ENCODE measurements at regions not wholly inside any gene's neighbourhood (a gene's known extent, or its start where the extent isn't known, plus 50 kb on each side); places are given as distances from the start of the nearest gene placed in this dataset.

DNA sequence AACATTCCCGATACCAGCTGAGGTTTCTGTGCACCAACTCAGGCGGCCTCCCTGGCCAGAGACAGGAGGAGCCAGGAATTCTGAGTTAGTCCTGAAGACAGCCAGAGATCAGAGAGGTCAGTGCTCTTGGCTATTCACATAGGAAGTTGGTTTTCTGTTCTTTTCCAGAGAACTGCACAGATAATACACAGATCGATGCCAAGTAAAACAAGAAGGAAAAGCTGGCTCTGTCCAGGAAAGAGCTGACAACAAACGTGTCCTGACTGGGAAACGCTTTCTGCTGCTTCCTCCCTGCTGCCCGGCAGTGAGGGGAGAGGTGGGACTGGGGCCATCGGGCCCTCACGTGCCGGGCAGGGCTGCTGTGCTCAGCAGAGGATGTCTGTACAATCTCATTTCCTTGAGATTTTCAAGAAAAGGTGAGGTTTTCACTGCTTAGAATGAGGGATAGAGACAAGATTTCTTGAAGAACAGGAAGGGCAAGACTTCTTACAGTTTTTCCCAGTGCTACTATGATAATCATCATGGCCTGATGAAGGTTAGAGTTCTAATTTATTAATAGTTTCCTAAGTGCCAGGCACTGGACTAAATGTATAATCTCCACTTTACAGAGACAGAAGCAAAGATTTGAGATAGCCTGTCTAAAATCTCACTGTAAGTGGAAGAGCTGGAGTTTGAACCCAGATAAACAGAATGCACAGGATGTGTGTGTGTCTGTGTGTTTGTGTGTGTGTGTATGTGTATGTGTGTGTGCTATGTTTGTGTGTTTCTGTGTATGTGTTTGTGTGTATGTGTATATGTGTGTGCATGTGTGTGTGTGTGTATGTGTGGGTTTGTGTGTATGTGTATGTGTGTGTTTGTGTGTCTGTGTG is 211.0 kb upstream of the RAB4A start:
- no peak for DNase-seq (ENCODE audit: low read depth in 2 of 2)

DNA sequence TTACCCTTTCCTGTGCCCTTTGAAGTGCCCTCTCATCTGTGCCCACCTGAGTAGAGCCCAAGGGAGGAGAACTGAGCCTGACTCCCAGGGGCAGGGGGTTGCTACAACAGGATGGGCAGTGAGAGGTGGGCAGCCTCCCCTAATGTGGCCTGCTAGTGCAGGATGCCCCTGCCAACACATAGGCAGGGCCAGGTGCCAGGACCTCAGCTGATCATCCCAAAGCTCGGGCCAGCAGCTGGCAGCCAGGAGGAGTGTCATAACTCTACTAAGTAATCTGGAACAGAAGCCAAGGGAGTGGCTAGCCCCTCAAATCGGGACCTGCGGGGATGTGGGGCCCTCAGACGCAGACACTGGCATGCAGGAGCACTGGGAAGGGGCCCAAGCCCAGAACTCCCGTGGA is 208.8 kb upstream of the RAB4A start:
- no peak for DNase-seq (ENCODE audit: low read depth in 2 of 2)

DNA sequence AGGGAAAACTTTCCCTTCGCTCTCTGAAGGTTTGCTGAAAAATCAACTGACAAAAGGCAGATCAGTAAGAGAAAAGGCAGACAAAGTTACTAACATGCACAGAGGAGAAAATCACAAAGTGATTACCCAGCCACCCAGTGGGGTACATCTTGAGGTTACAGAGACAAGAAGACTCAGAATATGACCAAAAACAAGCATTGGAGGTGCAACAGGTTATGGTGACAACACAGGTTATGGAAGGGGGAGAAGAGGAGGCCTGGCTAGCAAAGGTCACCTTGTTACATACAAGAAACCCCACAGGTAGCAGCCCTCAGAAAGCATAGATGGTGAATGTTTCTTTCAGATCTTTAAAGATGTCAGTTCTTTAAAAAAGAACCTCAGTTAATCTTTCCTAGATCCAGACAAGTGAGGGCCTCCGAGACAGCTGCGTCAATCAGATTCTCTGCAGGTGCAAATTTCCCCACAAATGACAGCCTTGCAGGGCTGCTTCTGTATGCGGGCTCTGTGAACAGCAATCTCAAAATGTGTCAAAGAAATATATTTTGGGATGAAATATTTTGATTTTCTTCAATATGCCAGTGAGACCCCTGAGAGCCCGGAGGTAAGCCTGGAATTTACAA is 207.6 kb upstream of the RAB4A start:
- no peak for DNase-seq (ENCODE audit: low read depth in 2 of 2)

DNA sequence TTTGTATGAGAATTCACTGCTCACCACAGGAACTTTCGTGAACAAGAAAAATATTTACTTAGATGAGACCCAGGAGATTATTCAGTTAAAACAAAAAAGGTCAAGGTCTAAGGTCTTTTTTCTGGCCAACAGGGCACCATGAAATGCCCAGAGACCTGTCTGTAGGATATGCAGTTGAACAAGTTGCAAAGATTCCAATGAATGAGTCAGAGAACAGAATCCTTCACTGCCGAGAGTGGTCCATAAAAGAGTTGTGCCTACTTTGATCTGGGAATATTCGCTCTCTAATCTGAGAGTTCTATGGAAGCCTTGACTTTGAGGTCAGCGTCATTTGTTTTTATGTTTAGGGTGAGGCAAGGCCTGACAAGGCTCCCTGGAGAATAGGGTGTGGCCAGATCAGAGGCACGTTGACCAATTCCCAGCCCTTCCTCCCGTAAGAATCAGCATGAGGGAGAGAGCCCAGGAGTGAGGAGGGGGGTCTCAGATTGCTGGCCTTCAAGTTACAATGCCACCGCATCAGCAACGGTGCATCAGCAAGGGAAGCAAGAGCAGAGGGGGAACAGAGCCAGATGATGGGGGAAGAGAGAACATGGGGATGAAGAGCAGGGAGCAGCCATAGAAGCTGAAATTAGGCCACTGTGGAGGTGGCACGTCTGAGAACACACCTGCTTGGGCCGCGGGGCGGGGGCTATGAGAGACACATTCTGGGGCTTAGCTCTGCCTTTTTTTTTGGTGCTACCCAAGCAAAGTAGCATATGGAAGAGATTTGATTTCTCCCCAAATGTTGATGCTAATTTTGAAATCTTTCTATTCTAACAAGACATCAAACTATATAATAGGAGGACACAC is 206.4 kb upstream of the RAB4A start:
- DNase-seq (ENCODE audit: low read depth in 2 of 2), result no peak

DNA sequence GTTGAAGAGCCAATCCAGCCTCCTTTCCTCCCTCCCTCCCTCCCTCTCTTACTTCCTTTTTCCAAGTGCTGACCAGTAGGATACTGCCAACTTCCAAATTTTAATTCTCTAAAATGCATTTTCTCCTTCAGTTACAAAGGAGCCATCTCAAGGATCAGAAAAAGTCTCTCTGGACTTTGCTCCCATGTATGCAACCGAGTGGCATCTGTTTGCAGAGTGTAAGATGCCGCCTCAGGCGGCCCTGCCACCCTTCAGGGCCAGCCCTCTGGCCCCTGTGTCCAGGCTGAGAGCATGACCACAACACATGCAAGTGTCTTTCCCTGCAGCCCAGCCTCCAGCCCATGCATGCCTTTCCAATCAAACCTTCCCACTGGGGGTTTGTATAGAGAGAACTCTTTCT is 205.3 kb upstream of the RAB4A start:
- DNase-seq (ENCODE audit: low read depth in 2 of 2), result no peak

DNA sequence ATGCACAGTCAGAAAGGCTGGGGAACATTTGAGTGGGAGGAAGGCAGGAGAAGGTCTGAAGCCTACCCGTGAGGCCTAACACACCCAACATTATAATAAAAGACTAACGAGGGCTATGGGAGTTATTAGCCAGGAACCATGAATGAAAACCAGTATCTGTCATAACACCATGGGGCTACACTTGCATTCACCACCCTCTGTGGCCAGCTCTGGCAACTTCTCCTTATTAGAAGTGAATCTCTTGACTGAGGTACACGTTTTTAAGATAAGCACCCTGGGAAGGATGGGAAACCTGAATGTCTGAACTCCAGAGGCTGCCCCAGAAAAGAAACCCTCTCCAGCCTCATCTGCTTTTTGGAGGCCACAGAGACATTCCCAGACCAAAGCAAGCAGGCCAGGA is 204.3 kb upstream of the RAB4A start:
- DNase-seq (ENCODE audit: low read depth in 2 of 2), result no peak

DNA sequence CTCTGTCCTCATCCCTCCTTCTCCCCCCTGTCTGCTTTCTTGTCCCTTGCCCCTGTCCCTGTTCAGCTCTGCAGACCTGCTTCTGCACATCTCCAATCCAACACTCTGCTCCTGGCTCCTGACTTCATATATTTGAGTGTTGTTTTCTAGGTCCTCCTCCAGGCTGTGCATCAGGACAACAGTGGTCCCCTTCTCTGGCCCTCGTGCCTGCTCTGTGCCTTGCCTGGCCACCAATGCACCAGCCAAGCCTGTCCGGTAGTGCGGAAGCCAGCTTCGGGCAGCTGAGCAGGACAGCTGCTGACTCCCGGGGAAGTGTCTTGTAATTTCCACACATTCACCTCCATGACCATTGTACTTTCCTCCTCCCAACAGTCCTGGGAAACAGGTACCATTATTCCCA is 203.4 kb upstream of the RAB4A start:
- no peak for DNase-seq (ENCODE audit: low read depth in 2 of 2)

DNA sequence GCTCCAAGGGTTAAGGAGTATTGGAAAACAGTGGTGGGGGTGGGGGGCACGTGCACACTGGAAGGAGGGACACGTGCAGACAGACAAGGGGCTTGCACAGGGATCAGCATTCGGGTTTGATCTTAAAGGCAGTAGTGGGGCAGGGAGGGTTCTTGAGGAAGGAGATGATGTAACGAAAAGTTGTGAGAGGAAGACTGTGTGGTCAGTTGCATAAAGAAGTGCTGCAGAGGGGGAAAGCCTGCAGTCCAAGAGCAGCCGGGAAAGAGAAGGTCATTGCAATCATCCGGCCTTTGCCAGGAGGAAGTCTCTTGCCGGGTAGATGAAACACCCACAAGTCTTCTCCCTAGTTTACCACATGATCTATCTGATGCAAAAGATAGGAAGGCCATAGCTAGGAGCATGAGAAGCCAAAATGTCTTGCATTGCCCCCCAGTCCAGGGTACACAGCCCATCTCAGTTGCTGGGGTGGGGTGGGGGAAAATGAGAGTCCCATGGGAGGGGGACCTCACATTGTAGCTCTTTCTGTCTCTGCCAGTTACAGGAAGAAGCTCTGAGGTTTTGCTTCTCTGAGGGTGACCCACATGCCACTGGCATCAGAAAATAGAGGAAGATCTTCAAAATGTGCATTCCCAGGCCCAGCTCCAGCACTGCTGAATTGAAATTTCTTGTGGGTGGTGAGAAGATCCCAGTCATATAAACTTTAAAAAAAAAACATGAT is 202.5 kb upstream of the RAB4A start:
- DNase-seq (ENCODE audit: low read depth in 2 of 2), result no peak

DNA sequence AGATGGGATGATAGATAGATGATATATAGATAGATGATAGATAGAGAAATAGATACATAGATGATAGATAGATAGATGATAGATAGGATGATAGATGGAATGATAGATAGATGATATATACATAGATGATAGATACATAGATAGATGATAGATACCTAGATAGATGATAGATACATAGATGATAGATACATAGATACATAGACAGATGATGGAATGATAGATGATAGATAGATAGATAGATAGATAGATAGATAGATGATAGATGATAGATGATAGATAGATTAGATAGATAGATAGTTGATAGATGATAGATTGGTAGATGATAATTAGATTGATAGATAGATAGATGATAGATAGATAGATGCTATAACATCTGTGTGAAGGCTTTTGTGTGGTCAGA is 201.7 kb upstream of the RAB4A start:
- no peak for DNase-seq (ENCODE audit: low read depth in 2 of 2)

DNA sequence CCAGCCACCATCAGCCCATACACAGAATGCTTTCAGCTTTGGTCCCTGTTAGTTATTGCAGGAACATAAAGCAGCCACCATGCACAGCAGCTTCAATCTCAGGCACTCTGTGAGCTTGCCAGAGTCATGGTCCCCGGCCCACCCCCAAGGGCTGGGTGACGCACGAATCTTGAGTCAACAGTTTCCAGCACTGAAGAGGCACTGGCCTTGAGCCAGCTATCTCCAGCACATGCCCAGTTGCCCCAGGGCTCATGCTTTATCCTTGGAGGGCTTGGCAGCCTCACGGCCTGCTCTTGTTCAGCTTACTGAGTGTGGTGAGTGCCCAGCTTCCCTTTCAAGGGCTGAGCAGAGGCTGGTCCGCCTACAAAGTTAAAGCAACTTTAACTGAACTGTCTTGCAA is 200.7 kb upstream of the RAB4A start:
- DNase-seq (ENCODE audit: low read depth in 2 of 2), result no peak

DNA sequence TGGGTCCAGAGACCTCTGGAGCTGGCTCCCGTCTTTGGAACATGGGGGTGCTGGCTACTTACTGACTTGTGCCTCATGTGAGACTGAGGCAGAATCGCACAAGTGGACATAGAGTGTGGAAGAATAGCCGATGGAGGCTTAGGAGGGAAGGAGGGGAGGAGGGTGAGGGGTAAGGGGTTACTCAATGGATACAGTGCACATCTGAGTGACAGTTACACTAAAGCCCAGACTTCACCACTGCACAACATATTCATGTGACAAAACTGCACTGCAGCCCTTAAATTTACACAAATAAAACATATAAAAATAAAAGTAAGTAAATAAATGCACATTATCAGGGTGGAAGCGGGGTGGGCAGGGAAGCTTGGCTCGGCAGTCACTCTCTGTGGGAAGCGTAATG is 197.7 kb upstream of the RAB4A start:
- no peak for DNase-seq (ENCODE audit: low read depth in 2 of 2)

DNA sequence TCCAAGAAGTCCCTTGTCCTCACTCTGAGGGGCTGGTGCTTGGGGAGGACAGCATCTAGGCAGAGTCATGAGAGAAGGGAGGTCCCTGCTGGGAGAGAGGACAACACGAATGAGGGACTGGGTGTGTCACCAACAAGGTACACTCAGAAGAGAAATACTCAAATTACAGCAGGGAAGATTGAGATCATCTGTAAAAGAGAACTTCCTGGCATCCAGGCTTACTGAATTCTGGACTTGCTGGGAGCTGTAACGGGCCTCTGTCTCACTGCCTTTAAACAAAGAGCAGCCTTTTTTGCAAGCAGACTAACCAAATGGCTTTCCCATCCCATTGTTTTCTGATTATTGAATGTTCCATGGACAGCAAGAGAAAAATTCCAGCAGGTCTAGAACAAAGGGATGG is 195.7 kb upstream of the RAB4A start:
- no peak for DNase-seq (ENCODE audit: low read depth in 2 of 2)

DNA sequence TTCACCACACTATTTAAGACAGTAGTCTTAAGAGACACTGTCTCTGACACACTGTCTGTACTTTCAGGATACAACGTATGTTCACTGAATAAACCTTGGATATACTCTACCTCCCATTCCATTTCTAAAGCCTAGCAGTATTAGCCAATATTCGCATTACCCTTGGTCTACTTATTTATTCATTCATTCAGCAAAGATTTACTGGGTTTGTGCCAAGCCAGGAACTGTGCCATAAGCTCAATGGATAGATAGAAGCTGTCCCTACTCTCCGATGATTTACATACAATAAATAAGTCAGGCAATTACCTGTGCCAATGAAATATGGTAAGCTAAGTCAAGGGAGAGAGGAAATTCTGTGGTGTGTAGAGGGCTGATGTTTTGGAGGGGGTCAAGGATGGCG is 195.2 kb upstream of the RAB4A start:
- no peak for DNase-seq (ENCODE audit: low read depth in 2 of 2)

DNA sequence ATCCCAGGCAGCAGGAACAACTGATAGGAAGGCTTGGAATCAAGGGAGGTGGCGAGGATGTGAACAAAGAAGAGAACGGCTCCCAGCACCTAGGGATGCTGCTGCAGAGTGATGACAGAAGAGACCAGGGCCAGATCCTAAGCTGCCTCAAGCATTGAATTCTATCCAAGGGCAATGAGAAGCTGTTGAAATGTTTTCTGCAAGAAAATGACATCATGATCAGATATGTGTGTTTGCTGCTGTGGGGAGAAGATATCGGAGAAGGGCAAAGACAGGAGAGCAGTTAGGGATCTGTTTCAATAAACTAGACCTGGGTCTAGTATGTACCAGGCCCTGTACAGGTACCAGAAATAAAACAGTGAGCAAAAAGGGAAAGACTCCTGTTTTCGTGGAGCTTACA is 194.7 kb upstream of the RAB4A start:
- DNase-seq (ENCODE audit: low read depth in 2 of 2), result no peak

DNA sequence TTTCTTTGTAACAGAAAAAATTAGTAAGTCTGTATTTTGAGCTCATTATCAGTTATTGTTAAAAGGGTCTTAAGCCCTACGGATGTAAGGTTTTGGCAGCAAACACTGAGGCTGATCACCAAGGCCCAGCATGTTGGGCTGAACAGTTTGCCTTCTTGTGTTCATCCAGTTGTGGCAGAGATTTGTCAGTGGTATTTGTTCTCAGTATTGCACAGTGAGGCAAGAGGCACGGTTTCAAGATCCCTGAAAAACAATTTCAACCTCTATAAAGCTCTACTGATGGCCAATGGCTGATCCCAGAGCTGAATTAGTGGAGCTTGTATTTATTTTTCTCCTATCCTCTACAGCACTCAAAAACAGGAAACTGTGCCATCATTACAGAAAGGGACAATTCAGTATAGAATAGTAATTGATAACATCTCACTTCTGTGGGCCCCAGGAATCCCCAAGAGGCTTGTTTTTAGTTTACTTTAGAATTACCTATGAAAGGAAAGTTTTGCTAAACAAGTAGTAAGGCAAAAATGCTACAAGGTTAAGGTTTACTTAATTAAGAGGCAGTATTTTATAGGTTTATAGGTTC is 191.8 kb upstream of the RAB4A start:
- DNase-seq (ENCODE audit: low read depth in 2 of 2), result no peak

DNA sequence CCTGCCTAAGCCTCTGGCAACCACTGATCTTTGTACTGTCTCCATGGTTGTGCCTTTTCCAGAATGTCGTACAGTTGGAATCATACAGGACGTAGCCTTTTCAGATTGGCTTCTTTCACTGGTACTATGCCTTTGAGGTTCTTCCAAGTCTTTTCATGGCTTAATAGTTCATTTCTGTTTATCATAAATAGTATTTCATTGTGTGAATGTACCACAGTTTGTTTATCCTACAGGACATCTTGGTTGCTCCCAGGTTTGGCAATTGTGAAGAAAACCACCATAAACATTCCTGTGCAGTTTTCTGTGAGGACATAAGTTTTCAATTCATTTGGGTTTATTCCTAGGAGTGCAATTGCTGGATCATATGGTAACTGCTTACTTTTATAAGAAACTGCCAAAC is 190.6 kb upstream of the RAB4A start:
- no peak for DNase-seq (ENCODE audit: low read depth in 2 of 2)

DNA sequence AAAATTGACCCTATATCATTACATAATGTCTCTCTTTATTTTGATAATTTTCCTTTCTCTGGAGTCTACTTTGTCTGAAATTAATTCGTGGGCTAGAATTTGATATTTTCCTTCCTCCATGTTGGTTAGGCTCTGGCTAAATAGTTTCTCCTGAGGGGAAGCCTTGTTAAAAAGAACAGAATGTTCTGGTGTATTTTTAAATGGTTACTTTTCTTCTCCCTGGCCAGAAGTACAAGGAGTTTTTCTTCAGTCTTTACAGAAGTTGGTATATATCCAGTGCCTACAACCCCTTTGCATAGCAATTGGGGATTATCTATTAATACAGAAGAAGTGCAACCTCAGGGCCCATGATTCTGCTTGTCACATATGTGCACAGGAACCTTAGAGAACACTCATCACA is 185.6 kb upstream of the RAB4A start:
- DNase-seq (ENCODE audit: low read depth in 2 of 2), result no peak

DNA sequence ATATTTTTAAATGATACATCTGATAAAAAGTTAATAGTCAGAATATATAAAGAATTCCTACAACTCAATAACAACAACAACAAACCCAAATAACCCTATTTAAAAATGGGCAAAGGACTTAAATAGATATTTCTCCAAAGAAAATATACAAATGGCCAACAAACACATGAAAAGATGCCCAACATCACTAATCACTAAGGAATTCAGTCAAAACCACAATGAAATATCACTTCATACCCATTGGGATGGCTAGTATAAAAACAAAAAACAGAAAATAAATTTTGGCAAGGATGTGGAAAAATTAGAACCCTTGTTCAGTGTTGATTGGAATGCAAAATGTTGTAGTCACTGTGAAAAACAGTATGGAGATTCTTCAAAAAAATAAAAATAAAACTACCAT is 184.8 kb upstream of the RAB4A start:
- DNase-seq (ENCODE audit: low read depth in 2 of 2), result no peak

DNA sequence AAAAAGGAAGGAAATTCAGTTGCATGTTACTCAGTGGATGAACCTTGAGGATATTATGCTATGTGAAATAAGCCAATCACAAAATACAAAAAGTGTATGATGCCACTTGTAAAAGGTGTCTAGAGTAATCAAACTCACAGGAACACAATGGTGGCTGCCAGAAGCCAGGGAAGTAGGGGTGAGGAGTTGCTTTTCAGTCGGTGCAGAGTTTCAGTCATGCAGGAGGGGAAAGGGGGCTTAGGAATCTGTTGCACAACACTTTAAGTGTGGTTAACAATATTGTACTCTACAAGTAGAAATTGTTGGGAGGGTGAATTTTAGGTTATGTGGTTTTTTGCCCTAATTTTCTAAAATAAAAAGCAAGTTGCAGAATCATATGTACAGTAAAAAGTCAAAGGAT is 184.2 kb upstream of the RAB4A start:
- no peak for DNase-seq (ENCODE audit: low read depth in 2 of 2)

DNA sequence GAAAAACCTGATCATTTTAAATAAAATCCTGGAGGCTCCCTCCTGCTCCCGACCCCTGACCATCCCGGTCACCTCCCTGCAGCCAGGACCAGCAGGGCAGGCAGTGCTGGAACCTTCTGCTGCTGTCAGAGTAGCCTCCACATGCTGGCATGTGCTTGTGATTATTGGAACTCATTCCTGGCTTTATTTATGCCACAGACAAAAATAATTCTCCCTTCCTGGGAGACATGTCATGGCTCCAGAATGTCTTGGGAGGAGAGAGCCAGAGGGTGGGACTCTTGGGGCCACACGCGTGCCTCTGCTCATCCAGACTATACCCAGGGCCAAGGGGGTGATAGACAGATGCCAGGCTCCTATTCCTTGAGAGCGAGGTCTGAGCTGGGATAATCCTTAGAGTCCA is 183.6 kb upstream of the RAB4A start:
- DNase-seq (ENCODE audit: low read depth in 2 of 2), result no peak

DNA sequence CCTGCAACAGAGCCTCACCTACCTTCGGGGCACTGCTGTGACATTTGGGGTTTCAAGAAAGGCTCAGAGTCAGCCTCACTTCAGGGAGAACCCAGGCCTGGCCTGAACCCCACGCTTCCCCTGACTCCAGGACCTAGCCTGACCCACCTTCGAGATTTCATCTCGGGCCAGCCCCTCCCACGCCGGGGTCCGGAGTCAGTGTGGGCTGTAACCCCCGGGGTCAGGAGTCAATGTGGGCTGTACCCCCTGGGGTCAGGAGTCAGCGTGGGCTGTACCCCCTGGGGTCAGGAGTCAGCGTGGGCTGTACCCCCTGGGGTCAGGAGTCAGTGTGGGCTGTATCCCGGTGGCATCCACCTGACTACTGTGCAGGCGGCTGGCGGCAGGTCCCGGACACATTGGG is 183.0 kb upstream of the RAB4A start:
- DNase-seq (ENCODE audit: low read depth in 2 of 2), result no peak

DNA sequence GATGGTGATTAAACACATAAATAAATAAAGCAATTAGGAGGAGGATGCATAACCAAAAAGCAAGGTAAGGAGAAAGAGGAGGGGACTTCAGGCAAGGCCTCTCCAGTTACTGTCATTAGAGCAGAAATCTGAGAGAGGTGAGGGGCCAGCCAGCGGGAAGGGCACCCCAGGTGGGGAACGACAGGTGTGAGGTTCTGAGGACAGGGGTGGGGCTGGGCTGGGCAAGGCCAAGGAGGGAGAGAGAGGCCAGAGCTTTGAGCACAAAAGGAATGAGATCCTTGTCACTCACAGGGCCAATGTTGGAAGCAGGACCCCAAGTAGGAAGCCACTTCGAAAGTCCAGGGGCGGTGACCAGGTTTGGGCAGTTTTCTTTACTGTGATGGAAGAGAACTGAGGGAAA is 182.2 kb upstream of the RAB4A start:
- DNase-seq (ENCODE audit: low read depth in 2 of 2), result no peak

Measured in stimulated activated CD8-positive, alpha-beta memory T cell treated with anti-CD3 and anti-CD28 coated beads, Interleukin-7, amount 100 ng/mL, for 1 hour (primary cell).